NCI-H187 (cell line): ENCODE measurements at regions not wholly inside any gene's neighbourhood (a gene's known extent, or its start where the extent isn't known, plus 50 kb on each side); places are given as distances from the start of the nearest gene placed in this dataset.
A peak's percentile ranks its signal among the peaks of the same experiment; 100 is the strongest.

ENCODE experiments used
- DNase-seq, 2 experiments: peaks; one replicate each; lab custom pipeline; 2025; lab: John Stamatoyannopoulos, UW

GRCh38 chr11:15536438-15536837 lies 421.7 kb downstream of the INSC start:
- no peak for DNase-seq

GRCh38 chr11:15539645-15540044 lies 424.9 kb downstream of the INSC start:
- DNase-seq, result no peak

GRCh38 chr11:15541079-15541478 lies 426.4 kb downstream of the INSC start:
- DNase-seq, result no peak

- no peak for DNase-seq
Measured at GRCh38 chr11:15544353-15544752, 429.6 kb downstream of the INSC start.

GRCh38 chr11:15547685-15548084 lies 433.0 kb downstream of the INSC start:
- no peak for DNase-seq

- no peak for DNase-seq
Measured at GRCh38 chr11:15551901-15552851, 437.5 kb downstream of the INSC start.

- DNase-seq, result no peak
Measured at GRCh38 chr11:15555161-15555560, 440.4 kb downstream of the INSC start.

GRCh38 chr11:15557457-15558230 lies 442.9 kb downstream of the INSC start:
- no peak for DNase-seq

- no peak for DNase-seq
Measured at GRCh38 chr11:15558513-15559181, 443.9 kb downstream of the INSC start.

GRCh38 chr11:15560689-15561467 lies 446.2 kb downstream of the INSC start:
- DNase-seq, result no peak

- no peak for DNase-seq
Measured at GRCh38 chr11:15562230-15562629, 447.5 kb downstream of the INSC start.

- peak in 1 of 2 experiments; percentile 57 for DNase-seq
Measured at GRCh38 chr11:15563054-15563453, 448.3 kb downstream of the INSC start.

- DNase-seq, result peak; percentile 77 to 90
Measured at GRCh38 chr11:15565880-15566279, 451.2 kb downstream of the INSC start.

GRCh38 chr11:15568440-15568839 lies 453.7 kb downstream of the INSC start:
- peak in 1 of 2 experiments; percentile 41 for DNase-seq

- DNase-seq, result no peak
Measured at GRCh38 chr11:15569305-15570025, 454.7 kb downstream of the INSC start.

GRCh38 chr11:15575409-15575808 lies 460.7 kb downstream of the INSC start:
- no peak for DNase-seq

- no peak for DNase-seq
Measured at GRCh38 chr11:15576769-15577168, 462.0 kb downstream of the INSC start.

GRCh38 chr11:15577519-15577918 lies 462.8 kb downstream of the INSC start:
- no peak for DNase-seq

GRCh38 chr11:15579287-15580001 lies 464.7 kb downstream of the INSC start:
- no peak for DNase-seq

- DNase-seq, result no peak
Measured at GRCh38 chr11:15580056-15580774, 465.5 kb downstream of the INSC start.
